ENCODE measurements at regions not wholly inside any gene's neighbourhood (a gene's known extent, or its start where the extent isn't known, plus 50 kb on each side); places are given as distances from the start of the nearest gene placed in this dataset.

- Histone ChIP-seq H3K4me1 (peaks cover 30 to 67% (median 59%) of the 10 kb centered on the region in 10 experiments), H4K20me1 (no peaks in the 10 kb centered on the region), H3K4me3 (no peak overlapping the region), H3K9me3 (replicated peaks in 1 of 11) (no peaks in the 10 kb centered on the region), H3K27ac (no peak overlapping the region), H3K36me3 (no peaks in the 10 kb centered on the region), H3K4me2 (peak overlapping the region; percentile 30 to 74 (median 60)), H3K27me3 (no peaks in the 10 kb centered on the region), H3K9ac (no peak overlapping the region)
- no peak for TF ChIP-seq Cebpa-rat (IDR thresholded peaks at IDR 0.05)
Measured at GRCh38 chr3:72597756-72598195, 250.5 kb downstream of the SHQ1 start.

GRCh38 chr3:72597043-72597442 lies 251.2 kb downstream of the SHQ1 start:
- peaks cover 30 to 60% (median 52%) of the 10 kb centered on the region in 10 experiments for H3K4me1 ChIP-seq
- no peak overlapping the region for H3K27ac ChIP-seq
- H3K9ac ChIP-seq, result no peak overlapping the region
- H3K4me2 ChIP-seq, result peak overlapping the region; percentile 30 to 74 (median 60); a peak in 21 of 22 replicates
- H4K20me1 ChIP-seq, result no peaks in the 10 kb centered on the region
- no peak overlapping the region for H3K4me3 ChIP-seq
- TF ChIP-seq Cebpa-rat (IDR thresholded peaks at IDR 0.05), result no peak
- H3K36me3 ChIP-seq, result no peaks in the 10 kb centered on the region
- H3K27me3 ChIP-seq, result no peaks in the 10 kb centered on the region
- H3K9me3 ChIP-seq (replicated peaks in 1 of 11), result no peaks in the 10 kb centered on the region

GRCh38 chr3:72595927-72596610 lies 252.2 kb downstream of the SHQ1 start:
- H3K9ac ChIP-seq, result no peak overlapping the region
- TF ChIP-seq Cebpa-rat (IDR thresholded peaks at IDR 0.05), result no peak
- H4K20me1 ChIP-seq, result no peaks in the 10 kb centered on the region
- peak overlapping the region in 3 of 11 experiments; percentile 55 to 74 (median 56); a peak in 4 of 22 replicates for H3K4me2 ChIP-seq
- no peaks in the 10 kb centered on the region for H3K36me3 ChIP-seq
- H3K9me3 ChIP-seq (replicated peaks in 1 of 11), result no peaks in the 10 kb centered on the region
- H3K4me3 ChIP-seq, result no peak overlapping the region
- no peaks in the 10 kb centered on the region for H3K27me3 ChIP-seq
- H3K4me1 ChIP-seq, result peaks cover 30 to 50% (median 45%) of the 10 kb centered on the region in 10 experiments
- H3K27ac ChIP-seq, result no peak overlapping the region

GRCh38 chr3:72595376-72595775 lies 252.9 kb downstream of the SHQ1 start:
- H3K36me3 ChIP-seq, result no peaks in the 10 kb centered on the region
- H3K4me1 ChIP-seq, result peaks cover 30 to 55% (median 47%) of the 10 kb centered on the region in 10 experiments
- TF ChIP-seq Cebpa-rat (IDR thresholded peaks at IDR 0.05), result no peak
- no peak overlapping the region for H3K4me3 ChIP-seq
- no peaks in the 10 kb centered on the region for H3K27me3 ChIP-seq
- H3K27ac ChIP-seq, result no peak overlapping the region
- no peak overlapping the region for H3K9ac ChIP-seq
- no peaks in the 10 kb centered on the region for H4K20me1 ChIP-seq
- no peak overlapping the region for H3K4me2 ChIP-seq
- no peaks in the 10 kb centered on the region for H3K9me3 ChIP-seq (replicated peaks in 1 of 11)

GRCh38 chr3:72594615-72595215 lies 253.5 kb downstream of the SHQ1 start:
- H3K9me3 ChIP-seq (replicated peaks in 1 of 11), result no peaks in the 10 kb centered on the region
- no peak overlapping the region for H3K9ac ChIP-seq

GRCh38 chr3:72593881-72594397 lies 254.3 kb downstream of the SHQ1 start:
- TF ChIP-seq Cebpa-rat (IDR thresholded peaks at IDR 0.05), result no peak
- peaks cover 27 to 54% (median 46%) of the 10 kb centered on the region in 10 experiments for H3K4me1 ChIP-seq

More at GRCh38 chr3:72594615-72595215, 253.5 kb downstream of the SHQ1 start:
- Histone ChIP-seq H3K36me3 (no peaks in the 10 kb centered on the region), H3K27me3 (no peaks in the 10 kb centered on the region), H4K20me1 (no peaks in the 10 kb centered on the region), H3K4me3 (no peak overlapping the region), H3K27ac (no peak overlapping the region), H3K4me1 (peaks cover 30 to 57% (median 48%) of the 10 kb centered on the region in 10 experiments), H3K4me2 (peak overlapping the region in 10 of 11 experiments; percentile 17 to 70 (median 48); a peak in 16 of 22 replicates)
- no peak for TF ChIP-seq Cebpa-rat (IDR thresholded peaks at IDR 0.05)

GRCh38 chr3:72591522-72592421 lies 256.5 kb downstream of the SHQ1 start:
- Histone ChIP-seq H3K36me3 (no peaks in the 10 kb centered on the region), H3K9ac (no peak overlapping the region), H3K27me3 (peaks cover 0 to 11% (median 0%) of the 10 kb centered on the region in 11 experiments; a peak in 1 of 22 replicates), H3K4me3 (no peak overlapping the region), H3K4me1 (peaks cover 7 to 40% (median 28%) of the 10 kb centered on the region in 10 experiments), H3K9me3 (replicated peaks in 1 of 11) (no peaks in the 10 kb centered on the region), H4K20me1 (no peaks in the 10 kb centered on the region), H3K27ac (no peak overlapping the region), H3K4me2 (peak overlapping the region in 4 of 11 experiments; percentile 10 to 60 (median 50); a peak in 3 of 22 replicates)
- no peak for TF ChIP-seq Cebpa-rat (IDR thresholded peaks at IDR 0.05)

More at GRCh38 chr3:72593881-72594397, 254.3 kb downstream of the SHQ1 start:
- Histone ChIP-seq H3K27me3 (no peaks in the 10 kb centered on the region), H3K36me3 (no peaks in the 10 kb centered on the region), H3K9me3 (replicated peaks in 1 of 11) (no peaks in the 10 kb centered on the region), H4K20me1 (no peaks in the 10 kb centered on the region), H3K9ac (no peak overlapping the region), H3K27ac (no peak overlapping the region), H3K4me3 (no peak overlapping the region), H3K4me2 (peak overlapping the region; percentile 17 to 70 (median 52))

GRCh38 chr3:72590732-72591221 lies 257.5 kb downstream of the SHQ1 start:
- no peak for TF ChIP-seq Cebpa-rat (IDR thresholded peaks at IDR 0.05)
- H3K4me2 ChIP-seq, result peak overlapping the region in 8 of 11 experiments; percentile 10 to 60 (median 50); a peak in 14 of 22 replicates
- H3K9me3 ChIP-seq (replicated peaks in 1 of 11), result no peaks in the 10 kb centered on the region
- H3K27me3 ChIP-seq, result peaks cover 0 to 14% (median 4%) of the 10 kb centered on the region in 11 experiments; a peak in 5 of 22 replicates
- H4K20me1 ChIP-seq, result no peaks in the 10 kb centered on the region
- H3K36me3 ChIP-seq, result no peaks in the 10 kb centered on the region
- no peak overlapping the region for H3K27ac ChIP-seq
- H3K9ac ChIP-seq, result no peak overlapping the region
- no peak overlapping the region for H3K4me3 ChIP-seq
- H3K4me1 ChIP-seq, result peaks cover 7 to 35% (median 24%) of the 10 kb centered on the region in 10 experiments

Measured in BLaER1 treated with 17β-estradiol and CSF1 and Interleukin-3, amounts not matched to agents 10 nM and 100 nM (cell line).